ENCODE measurements at regions not wholly inside any gene's neighbourhood (a gene's known extent, or its start where the extent isn't known, plus 50 kb on each side); places are given as distances from the start of the nearest gene placed in this dataset.
"Not testable (repeated sequence)": the region's sequence is repeated elsewhere in the genome, so short reads cannot be mapped to it uniquely, and the experiment has no call there.

DNA sequence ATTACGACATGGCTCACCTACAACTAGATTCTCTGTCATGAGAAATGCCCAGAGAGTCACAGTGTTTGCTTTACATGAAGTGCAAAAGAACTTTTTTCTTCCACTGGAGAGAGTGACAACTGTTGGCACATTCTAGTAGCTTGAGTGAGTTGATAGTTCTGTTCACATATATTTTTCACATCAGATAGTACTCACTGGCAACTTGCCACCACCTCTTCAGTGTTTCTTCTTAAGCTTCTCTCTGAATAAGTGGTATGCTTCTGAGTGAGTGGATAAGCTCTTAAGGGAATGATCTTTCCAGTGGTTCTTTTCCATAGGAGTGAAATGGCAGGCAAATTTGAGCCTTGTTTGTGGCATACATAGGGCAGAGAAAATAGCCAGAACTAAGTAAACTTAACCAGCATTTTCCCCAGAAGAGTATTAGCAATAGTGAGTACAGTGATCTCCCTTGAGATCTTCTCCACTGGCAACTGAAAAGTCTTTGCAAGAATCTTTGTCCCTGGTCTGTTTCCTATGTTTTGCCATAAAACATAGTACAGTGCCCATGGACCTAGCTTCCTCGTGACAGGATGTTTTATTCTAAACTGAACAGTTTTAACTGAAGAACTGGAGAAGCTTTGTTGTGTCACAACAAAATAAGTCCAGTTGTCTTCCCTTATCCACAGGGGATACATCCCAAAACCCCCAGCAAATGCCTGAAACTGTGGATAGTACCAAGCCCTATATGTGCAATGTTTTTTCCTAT lies 125.4 kb upstream of the CDK13 start:
- no peak for DNase-seq (ENCODE audit: low read depth in 1 of 2, low spot score in 1 of 2)

DNA sequence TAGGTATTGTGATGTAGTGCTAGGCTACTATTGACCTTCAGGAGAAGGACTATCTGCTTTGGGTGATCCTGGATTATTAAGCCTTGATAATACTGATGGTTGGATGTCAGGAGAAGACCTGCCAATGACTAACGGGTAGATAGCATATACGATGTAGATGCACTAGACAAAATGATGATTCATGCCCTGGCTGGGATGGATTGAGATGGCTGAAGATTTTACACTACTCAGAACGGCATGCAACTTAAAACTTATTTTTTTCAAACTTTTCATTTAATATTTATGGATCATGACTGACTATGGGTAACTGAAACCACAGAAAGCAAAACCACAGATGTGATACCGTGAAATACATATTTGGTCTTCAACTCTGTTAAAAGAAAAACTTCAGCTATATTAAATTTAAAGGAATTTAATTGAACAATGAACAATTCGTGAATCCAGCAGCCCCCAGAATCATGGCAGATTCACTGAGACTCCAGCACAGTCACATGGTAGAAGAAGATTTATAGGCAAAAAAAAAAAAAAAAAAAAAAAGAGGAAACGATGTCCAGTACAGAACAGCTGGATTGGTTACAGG lies 124.6 kb upstream of the CDK13 start:
- DNase-seq (ENCODE audit: low read depth in 1 of 2, low spot score in 1 of 2): no peak

DNA sequence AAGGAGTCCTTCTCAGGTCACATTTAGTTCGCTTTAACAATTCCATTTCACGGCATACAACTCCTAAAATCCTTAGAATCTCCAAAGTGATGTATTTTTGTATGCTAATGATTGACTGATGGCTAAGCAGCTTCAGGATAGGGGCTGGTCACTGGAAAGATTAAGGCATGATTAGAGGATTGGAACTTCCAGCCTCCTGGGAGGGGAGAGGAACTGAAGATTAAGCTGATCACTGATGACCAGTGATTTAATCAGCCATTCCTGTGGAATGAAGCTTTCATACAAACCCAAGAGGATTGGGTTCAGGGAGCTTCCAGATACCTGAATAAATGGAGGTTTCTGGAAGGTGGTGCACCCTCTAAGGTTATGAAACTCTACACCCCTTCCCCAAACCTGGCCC lies 123.9 kb upstream of the CDK13 start:
- DNase-seq (ENCODE audit: low read depth in 1 of 2, low spot score in 1 of 2): no peak

DNA sequence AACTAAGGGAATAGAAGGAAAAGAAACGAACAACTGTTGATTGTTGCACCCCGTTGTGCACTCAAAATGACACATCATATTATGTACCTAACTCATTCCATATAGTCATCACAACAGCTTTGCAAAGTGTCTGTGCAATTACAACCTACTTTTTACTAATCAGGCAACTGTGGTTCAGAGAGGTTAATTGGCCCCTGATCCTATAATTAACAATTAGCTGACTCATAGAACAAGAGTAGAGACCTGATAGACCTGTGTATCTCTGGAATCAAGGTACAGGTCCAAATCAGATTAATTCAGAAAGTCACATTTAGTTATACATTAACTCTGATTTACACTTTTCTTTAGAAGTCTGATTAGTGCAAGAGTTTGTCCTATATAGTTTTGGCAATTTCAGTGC lies 122.5 kb upstream of the CDK13 start:
- DNase-seq (ENCODE audit: low read depth in 1 of 2, low spot score in 1 of 2): no peak

DNA sequence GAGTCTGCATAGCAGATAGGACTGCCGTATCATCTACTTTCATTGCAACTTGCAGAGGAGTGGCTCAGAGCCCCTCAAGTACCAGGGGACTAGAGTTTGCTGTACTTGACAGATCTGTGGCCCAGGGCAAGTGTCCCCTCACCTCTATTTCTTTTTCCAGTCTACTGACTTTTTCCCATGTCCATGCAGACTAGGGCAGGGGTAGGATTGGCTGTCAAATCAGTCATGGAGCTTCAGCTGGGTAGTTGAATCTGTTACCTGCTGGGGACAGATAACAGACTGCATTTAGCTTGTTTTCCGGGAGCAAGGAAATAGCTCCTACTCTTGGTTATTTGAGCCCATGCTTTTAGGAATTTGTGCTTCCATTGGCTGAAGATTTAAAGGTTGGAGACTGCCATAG lies 121.0 kb upstream of the CDK13 start:
- DNase-seq (ENCODE audit: low read depth in 1 of 2, low spot score in 1 of 2): no peak

DNA sequence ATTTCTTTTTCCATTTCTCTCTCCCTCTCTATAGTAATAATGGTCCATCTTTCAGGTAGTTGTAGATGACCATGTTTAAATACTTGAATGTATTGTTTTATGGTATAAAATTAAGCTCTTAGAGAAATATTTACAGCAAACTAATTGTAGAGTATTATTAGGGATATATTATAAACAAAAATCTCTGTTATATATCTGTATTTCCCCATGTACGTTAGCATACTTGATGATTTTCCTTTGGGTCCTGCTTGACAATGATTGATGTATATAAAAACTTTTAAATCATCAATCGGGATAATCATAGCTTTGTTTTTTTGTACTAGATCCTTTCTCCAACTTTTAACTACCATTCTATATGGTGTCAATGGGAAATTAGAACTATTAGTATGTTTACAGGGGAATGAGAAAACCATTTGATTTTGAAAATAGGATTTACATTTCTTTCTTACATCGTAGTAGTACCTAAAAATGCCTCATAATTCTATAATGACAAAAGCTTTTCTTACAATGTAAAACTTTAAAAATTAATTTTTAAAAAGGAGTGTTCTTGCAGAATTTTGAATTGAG lies 117.5 kb upstream of the CDK13 start:
- DNase-seq (ENCODE audit: low read depth in 1 of 2, low spot score in 1 of 2): no peak

DNA sequence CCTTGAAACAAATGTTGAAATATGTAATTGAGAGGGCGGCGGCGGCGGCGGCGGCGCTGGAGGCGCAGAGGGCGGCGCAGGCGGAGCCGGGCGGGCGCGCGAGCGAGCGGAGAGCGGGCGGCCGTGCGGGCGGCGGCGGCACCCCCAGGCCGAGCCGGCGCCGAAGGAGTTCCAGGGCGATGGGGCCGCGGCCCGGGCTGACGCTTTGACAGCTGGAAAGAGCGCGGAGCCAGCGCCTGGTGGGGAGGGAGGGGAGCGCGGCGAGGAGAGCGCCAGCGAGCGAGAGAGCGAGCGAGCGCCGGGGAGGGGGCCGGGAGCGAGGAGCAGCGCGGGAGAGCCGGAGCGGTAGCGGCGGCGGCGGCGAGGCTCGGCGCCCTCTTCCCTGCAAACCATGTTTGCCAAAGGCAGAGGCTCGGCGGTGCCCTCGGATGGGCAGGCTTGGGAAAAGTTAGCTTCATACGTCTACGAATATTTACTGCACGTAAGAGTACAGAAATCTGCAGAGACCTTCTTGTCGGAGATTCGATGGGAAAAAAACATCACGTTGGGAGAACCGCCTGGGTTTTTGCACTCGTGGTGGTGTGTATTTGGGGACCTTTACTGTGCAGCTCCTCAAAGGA lies 116.8 kb upstream of the CDK13 start:
- DNase-seq (ENCODE audit: low read depth in 1 of 2, low spot score in 1 of 2): peak; percentile 2 to 3

DNA sequence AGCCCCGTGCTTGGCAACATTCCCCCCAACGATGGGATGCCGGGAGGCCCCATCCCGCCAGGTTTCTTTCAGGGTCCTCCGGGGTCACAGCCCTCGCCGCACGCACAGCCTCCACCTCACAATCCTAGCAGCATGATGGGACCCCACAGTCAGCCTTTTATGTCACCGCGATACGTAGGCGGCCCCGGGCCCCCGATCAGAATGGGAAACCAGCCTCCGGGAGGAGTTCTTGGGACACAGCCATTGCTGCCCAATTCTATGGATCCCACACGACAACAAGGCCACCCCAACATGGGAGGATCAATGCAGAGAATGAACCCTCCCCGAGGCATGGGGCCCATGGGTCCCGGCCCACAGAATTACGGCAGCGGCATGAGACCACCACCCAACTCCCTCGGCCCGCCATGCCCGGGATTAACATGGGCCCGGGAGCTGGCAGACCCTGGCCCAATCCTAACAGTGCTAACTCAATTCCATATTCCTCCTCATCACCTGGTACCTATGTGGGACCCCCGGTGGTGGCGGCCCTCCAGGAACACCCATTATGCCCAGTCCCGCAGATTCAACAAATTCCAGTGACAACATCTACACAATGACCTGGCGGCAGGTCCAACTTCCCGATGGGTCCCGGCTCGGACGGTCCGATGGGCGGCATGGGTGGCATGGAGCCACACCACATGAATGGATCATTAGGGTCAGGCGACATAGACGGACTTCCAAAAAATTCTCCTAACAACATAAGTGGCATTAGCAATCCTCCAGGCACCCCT lies 116.0 kb upstream of the CDK13 start:
- not testable (repeated sequence) for DNase-seq (ENCODE audit: low read depth in 1 of 2, low spot score in 1 of 2)

DNA sequence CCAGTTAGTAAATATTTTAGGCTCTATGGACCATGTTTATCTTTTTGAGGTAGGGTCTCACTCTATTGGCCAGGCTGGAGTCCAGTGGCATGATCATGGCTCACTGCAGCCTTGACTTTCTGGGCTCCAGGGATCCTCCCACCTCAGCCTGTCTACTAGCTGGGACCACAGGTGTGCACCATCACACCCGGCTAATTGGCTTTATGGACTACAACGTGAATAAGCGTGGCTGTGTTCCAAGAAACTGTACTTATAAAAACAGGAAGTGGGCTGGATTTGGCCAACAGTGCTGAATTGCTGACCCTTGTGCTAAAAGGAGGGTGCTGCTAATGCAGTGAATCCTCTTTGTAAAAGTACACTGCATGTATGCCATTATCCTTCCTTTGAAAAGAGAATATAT lies 111.7 kb upstream of the CDK13 start:
- no peak for DNase-seq (ENCODE audit: low read depth in 1 of 2, low spot score in 1 of 2)

DNA sequence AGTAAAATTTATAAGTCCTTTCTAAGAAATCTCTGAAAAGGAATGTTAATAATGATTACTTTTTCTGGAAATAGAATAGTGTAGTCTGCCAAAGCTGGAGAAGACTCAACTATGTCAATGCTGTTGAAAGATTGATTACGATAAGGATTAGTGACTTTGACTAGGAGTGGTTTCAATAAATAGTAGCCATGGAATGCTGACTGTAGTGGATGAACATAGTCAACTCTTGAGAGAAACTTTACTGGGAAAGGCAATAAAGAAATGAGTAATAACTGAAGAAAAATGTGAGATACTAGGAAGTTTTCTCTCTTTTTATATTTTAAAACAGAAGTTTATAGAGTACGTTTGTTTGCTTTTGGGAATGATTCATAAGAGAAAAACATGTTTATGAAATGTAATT lies 105.0 kb upstream of the CDK13 start:
- DNase-seq (ENCODE audit: low read depth in 1 of 2, low spot score in 1 of 2): no peak

DNA sequence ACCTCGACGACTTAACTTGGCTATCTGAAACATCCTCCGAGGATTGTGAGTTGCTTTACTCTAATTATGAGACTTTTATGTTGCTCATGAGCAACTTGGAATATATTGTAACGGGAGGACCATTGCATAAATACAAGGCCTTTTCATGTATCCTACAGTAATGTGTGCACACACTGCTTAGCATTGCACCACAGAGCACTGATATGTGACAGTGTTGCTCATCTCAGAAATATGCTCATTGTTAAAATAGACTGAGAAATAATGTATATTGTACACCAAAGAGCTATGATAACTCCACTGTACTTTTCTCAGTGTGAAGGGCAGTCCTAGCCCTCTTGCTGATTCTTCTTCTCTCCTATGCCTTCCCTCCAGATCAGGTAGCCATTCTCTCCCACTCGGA lies 102.8 kb upstream of the CDK13 start:
- DNase-seq (ENCODE audit: low read depth in 1 of 2, low spot score in 1 of 2): no peak

DNA sequence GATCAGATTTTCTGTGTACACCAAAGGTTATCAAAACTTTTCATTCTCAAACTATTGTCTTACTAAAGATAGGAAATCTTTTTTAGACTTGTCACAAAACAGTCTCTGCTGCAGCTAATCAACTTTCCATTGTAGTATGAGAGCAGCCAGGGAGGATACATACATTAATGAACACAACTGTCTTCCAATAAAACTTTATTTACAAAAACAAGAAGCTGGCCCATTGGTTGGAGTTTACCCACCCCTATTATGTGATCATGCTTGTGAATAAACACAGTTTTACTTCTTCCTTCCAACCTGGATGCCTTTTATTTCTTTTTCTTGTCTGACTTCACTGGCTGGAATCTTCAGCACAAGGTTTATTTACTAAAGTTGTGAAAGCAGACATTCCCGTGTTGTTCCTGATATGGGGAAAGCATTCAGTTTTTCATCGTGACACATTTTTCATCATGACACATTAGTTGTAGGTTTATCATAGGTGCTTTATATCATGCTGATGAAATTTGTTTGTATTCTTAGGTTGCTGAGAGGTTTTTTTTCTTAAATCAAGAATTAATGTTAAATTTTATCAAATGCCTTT lies 98.5 kb upstream of the CDK13 start:
- DNase-seq (ENCODE audit: low read depth in 1 of 2, low spot score in 1 of 2): no peak

DNA sequence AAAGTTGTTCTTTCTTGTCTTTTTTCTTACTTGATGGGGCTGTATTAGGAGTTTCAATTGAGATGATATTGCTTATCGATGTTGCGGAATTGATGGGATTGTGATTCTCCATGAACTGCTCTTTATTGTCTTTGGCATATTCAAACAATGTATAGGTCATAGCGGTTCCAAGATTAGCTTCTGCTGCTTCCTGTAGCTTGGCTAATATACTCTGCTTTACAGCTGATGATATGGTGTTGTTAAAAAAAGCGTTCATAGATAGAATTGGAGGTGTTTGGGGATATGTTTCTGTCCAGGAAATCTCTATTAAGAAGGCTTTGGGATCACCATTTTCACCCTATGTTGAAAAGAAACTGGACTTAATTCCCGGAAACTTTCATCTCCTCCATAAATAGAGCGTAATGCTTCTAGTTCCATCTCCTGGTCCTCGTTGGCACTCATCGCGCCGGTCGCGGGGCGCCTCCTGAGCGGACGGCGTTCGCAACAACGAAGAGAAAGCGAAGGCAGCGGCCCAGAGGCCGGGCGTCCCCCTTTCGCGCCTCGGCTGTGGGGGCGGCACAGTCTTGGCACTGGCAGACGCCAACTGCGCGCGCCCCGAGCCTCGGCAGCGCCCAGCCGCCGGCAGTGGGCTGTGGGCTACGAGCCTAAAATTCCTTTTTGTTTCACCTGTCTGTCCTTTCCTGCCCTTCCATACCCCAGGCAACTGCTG lies 95.3 kb upstream of the CDK13 start:
- not testable (repeated sequence) for DNase-seq (ENCODE audit: low read depth in 1 of 2, low spot score in 1 of 2)

DNA sequence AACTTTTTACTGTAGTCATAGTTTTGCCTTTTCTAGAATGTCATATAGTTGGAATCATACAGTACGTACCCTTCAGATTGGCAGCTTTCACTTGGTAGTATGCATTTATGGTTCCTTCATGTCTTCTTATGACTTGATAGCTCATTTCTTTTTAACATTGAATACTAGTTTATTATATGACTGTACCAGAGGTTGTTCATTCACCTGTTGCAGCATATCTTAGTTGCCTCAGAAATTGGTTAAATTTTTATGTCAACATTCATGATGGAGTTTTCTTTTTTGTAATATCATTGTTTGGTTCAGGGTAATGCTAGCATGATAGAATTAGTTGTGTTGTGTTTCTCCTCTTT lies 94.8 kb upstream of the CDK13 start:
- no peak for DNase-seq (ENCODE audit: low read depth in 1 of 2, low spot score in 1 of 2)

DNA sequence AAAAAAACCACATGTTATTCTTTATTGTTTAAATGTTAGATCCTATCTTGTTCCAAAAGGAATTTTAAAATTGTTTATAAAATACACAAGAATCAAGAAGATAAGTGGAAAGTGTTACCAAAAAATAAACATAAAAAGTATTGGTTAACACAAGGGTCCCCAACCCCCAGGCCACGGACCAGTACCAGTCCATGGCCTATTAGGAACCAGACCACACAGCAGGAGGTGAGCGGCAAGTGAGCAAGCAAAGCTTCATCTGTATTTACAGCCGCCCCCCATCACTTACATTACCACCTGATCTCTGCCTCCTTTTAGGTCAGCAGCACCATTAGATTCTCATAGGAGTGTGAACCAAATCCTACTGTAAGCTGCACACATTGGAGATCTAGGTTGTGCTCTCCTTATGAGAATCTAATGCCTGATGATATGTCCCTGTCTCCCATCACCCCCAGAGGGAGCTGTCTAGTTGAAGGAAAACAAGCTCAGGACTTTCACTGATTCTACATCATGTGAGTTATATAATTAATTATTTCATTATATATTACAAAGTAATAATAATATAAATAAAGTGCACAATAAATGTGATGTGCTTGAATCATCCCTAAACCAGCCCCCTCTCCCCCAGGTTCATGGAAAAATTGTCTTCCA lies 86.3 kb upstream of the CDK13 start:
- DNase-seq (ENCODE audit: low read depth in 1 of 2, low spot score in 1 of 2): not testable (repeated sequence)

DNA sequence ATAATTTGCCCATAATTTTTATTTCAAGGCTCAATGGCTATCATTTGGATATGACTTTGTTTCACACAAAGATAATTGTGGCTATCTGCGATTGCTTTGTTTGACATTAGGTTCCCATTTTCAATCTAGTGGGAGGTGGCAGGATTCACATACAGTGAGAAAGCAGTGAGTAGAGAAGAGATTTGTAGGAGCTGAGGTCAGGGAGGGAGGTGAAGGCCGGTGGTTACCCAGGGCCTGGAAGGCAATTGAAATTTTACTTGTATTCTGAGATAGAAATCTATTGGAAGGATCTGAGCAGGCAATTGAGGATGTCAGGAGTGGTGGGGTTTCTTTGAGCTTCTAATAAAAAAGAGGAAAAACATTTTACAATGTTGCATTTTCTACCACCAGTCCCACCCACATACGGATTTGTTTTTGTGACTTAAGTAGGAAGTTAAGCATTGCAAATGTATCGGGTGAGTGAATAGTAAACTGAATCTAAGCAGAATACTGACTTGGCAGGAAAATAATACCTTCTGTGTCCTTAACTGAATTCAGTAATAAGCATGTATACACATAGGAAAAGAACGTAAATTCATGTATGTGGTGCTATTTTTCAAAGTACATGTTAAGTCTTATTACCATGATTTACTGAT lies 80.1 kb upstream of the CDK13 start:
- DNase-seq (ENCODE audit: low read depth in 1 of 2, low spot score in 1 of 2): not testable (repeated sequence)

DNA sequence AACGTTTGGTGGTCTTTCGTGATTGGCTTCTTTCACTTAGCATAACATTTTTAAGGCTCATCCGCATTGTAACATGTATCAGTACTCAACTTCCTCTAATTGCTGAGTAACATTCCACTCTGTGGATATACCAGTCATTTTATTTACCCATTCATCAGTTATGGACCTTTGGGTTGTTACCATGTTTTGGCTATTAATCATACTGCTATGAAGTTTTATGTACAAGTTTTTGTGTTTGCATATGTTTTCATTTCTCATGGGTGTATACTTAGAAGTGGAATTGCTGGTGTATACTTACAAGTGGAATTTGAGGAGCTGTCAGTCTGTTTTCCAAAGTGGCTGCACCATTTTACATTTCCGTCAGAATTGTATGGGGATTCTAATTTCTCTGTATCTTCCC lies 78.4 kb upstream of the CDK13 start:
- DNase-seq (ENCODE audit: low read depth in 1 of 2, low spot score in 1 of 2): not testable (repeated sequence)

DNA sequence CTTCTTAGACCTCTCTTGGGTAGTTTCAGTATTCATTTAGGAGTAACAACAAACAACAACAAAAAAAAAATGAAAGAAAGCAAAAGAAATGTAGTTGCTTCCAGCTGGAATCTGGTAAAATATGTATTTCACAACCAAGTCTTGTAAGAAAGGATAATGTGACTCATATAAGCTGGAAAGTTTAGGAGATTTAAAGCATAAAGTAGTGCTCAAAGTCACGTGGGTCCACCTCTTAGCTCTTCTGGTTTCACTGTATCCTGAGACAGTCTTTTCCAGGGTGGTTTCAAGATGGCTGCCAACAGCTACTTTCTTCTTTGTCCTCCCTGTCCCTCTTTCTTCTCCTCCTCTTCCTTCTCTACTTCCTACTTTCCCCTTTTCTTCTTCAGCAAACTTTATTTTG lies 69.5 kb upstream of the CDK13 start:
- DNase-seq (ENCODE audit: low read depth in 1 of 2, low spot score in 1 of 2): no peak

DNA sequence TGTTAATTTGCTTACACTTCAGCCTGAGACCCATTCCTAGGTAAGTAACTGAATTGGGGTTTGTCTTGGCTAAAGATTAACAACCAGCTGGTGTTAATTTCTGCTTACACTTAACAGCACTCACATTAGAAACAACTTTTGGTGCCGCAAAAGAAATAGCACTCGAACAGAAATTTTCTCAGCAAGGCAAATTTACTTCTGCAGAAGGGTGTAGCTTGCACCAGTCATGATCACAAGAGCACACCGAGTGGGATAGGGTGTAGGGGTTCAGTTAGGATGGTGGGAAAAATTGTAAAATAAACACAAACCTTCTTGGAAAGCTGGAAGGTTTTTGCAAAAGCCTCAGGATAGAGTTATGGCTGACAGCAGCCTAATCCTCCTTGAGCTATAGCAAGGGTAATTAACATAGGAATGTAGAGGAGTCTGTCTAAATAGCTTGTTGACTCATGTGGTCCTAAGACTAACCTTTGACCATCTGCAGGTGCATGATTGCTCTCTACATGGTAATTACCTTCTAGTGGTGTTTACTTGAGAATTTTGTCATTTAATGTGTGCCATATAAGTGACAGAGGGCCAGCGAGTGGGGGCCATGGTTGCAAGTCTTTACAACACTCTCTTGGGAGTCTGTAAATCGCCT lies 67.8 kb upstream of the CDK13 start:
- DNase-seq (ENCODE audit: low read depth in 1 of 2, low spot score in 1 of 2): no peak
